Esophagus muscularis mucosa (tissue), 4 donors: ENCODE measurements at regions not wholly inside any gene's neighbourhood (a gene's known extent, or its start where the extent isn't known, plus 50 kb on each side); places are given as distances from the start of the nearest gene placed in this dataset.

Source experiments
- DNase-seq: peaks from one replicate; pipeline ENCODE4 v3.0.0-alpha.2; 2017; ENCODE audit errors: extremely low spot score
- H3K27ac ChIP-seq, 4 donors: fragments of 200-600 bp; sonication (generic); replicated peaks in 1 of 4; 1 replicate in 3 of 4; 2 replicates in 1 of 4; pipeline ENCODE4 v1.5.1; 2016 to 2019; ENCODE audit warnings: mild to moderate bottlenecking in 1 of 4
- H3K27me3 ChIP-seq, 4 donors: fragments of 200-600 bp; sonication (generic); one replicate each; pipeline versions ENCODE4 v1.5.1 to v1.6.0; 2016 to 2019
- H3K36me3 ChIP-seq, 4 donors: fragments of 200-600 bp; sonication (generic); one replicate each; pipeline ENCODE4 v1.5.1; 2016 to 2019
- H3K4me1 ChIP-seq, 4 donors: fragments of 200-600 bp; sonication (generic); one replicate each; pipeline ENCODE4 v1.5.1; 2016 to 2019
- H3K4me3 ChIP-seq, 4 donors: fragments of 200-600 bp; sonication (generic); 1 replicate in 2 of 4; 2 replicates in 2 of 4; pipeline ENCODE4 v1.5.1; 2016 to 2019; ENCODE audit warnings: mild to moderate bottlenecking in 4 of 4, moderate library complexity in 1 of 4
- H3K9me3 ChIP-seq, 4 donors: fragments of 200-600 bp; sonication (generic); 1 replicate in 3 of 4; 2 replicates in 1 of 4; pipeline ENCODE4 v1.5.1; 2016 to 2019
- CTCF ChIP-seq, 3 experiments: fragments of 200-600 bp in 2 of 3; fragments of 450-650 bp in 1 of 3; sonication (generic) in 2 of 3; IDR thresholded peaks; one replicate each; pipeline ENCODE4 v1.5.1; 2017 to 2019; ENCODE audit warnings: antibody characterized with exemption in 3 of 3, mild to moderate bottlenecking in 2 of 3, moderate library complexity in 1 of 3
- EP300 ChIP-seq: sonication (generic); formaldehyde crosslinking; IDR thresholded peaks from one replicate; pipeline ENCODE4 v1.6.1; 2017; ENCODE audit warnings: antibody characterized with exemption
- POLR2A ChIP-seq: fragments of 450-650 bp; IDR thresholded peaks from one replicate; pipeline ENCODE4 v1.6.1; 2017; ENCODE audit warnings: antibody characterized with exemption, moderate library complexity, mild to moderate bottlenecking, low read depth
- POLR2AphosphoS5 ChIP-seq, 2 donors: sonication (generic); formaldehyde crosslinking; IDR thresholded peaks; one replicate each; pipeline ENCODE4 v1.6.1; 2017; ENCODE audit warnings: antibody characterized with exemption in 2 of 2
- WGBS: methylation state at CpG from one replicate; pipeline ENCODE4 v1.1.5; 2018; 5-methylcytosine and 5-hydroxymethylcytosine counted together
- intact Hi-C: fragments of 100-400 bp; cut with DNase I; formaldehyde crosslinking; loops from one replicate; pipeline ENCODE4 v1.15.1; 2023

GRCh38 chr16:79296491-79296890 lies 304.0 kb downstream of the MAF start:
- intact Hi-C loops, result no loop called here
- H3K27ac ChIP-seq, result no peak overlapping the region
- no peak overlapping the region for H3K4me3 ChIP-seq
- WGBS, result 88% methylated on average over 4 of the region's 4 CpGs
- peaks cover 0 to 2% (median 0%) of the 10 kb centered on the region in 4 donors for H3K27me3 ChIP-seq
- no peaks in the 10 kb centered on the region for H3K4me1 ChIP-seq
- no peak for DNase-seq
- no peaks in the 10 kb centered on the region for H3K36me3 ChIP-seq
- TF ChIP-seq CTCF (IDR thresholded peaks at IDR 0.05) (no peak), POLR2A (no peak), EP300 (no peak), POLR2AphosphoS5 (IDR thresholded peaks at IDR 0.05) (no peak)
- no peaks in the 10 kb centered on the region for H3K9me3 ChIP-seq

GRCh38 chr16:79295746-79296145 lies 304.8 kb downstream of the MAF start:
- no peak for TF ChIP-seq POLR2A
- TF ChIP-seq EP300, result no peak
- no peak for TF ChIP-seq POLR2AphosphoS5 (IDR thresholded peaks at IDR 0.05)
- TF ChIP-seq CTCF (IDR thresholded peaks at IDR 0.05), result no peak
- Histone ChIP-seq H3K36me3 (no peaks in the 10 kb centered on the region), H3K27ac (no peak overlapping the region), H3K4me3 (no peak overlapping the region), H3K4me1 (no peaks in the 10 kb centered on the region), H3K9me3 (no peaks in the 10 kb centered on the region), H3K27me3 (no peaks in the 10 kb centered on the region)
- DNase-seq, result no peak
- 94% methylated on average over 4 of the region's 5 CpGs for WGBS
- intact Hi-C loops, result no loop called here

GRCh38 chr16:79295162-79295561 lies 305.4 kb downstream of the MAF start:
- Histone ChIP-seq H3K27ac (no peak overlapping the region), H3K4me3 (no peak overlapping the region), H3K36me3 (no peaks in the 10 kb centered on the region), H3K4me1 (no peaks in the 10 kb centered on the region), H3K27me3 (no peaks in the 10 kb centered on the region), H3K9me3 (no peaks in the 10 kb centered on the region)
- TF ChIP-seq POLR2AphosphoS5 (IDR thresholded peaks at IDR 0.05), result no peak
- DNase-seq, result no peak
- intact Hi-C loops, result no loop called here
- 72% methylated on average over 8 of the region's 8 CpGs for WGBS

- TF ChIP-seq POLR2A (no peak), POLR2AphosphoS5 (IDR thresholded peaks at IDR 0.05) (no peak), CTCF (IDR thresholded peaks at IDR 0.05) (no peak), EP300 (no peak)
- Histone ChIP-seq H3K36me3 (no peaks in the 10 kb centered on the region), H3K27me3 (no peaks in the 10 kb centered on the region), H3K9me3 (no peaks in the 10 kb centered on the region), H3K27ac (no peak overlapping the region), H3K4me3 (no peak overlapping the region), H3K4me1 (no peaks in the 10 kb centered on the region)
- intact Hi-C loops, result no loop called here
- 82% methylated on average over 2 of the region's 2 CpGs for WGBS
- DNase-seq, result no peak
These were observed 306.0 kb downstream of the MAF start for GRCh38 chr16:79294568-79294967.

GRCh38 chr16:79293836-79294460 lies 306.6 kb downstream of the MAF start:
- H3K9me3 ChIP-seq, result no peaks in the 10 kb centered on the region
- peaks cover 0 to 4% (median 0%) of the 10 kb centered on the region in 4 donors for H3K27me3 ChIP-seq
- DNase-seq, result no peak
- H3K4me1 ChIP-seq, result no peaks in the 10 kb centered on the region
- TF ChIP-seq CTCF (IDR thresholded peaks at IDR 0.05) (no peak), POLR2AphosphoS5 (IDR thresholded peaks at IDR 0.05) (no peak), POLR2A (no peak), EP300 (no peak)
- no peak overlapping the region for H3K4me3 ChIP-seq
- intact Hi-C loops, result no loop called here
- no peak overlapping the region for H3K27ac ChIP-seq
- WGBS, result 76% methylated on average over 4 of the region's 4 CpGs
- H3K36me3 ChIP-seq, result no peaks in the 10 kb centered on the region
